Putamen (tissue), 1 donor: ENCODE measurements at regions not wholly inside any gene's neighbourhood (a gene's known extent, or its start where the extent isn't known, plus 50 kb on each side); places are given as distances from the start of the nearest gene placed in this dataset.
"Not testable (repeated sequence)": the region's sequence is repeated elsewhere in the genome, so short reads cannot be mapped to it uniquely, and the experiment has no call there.

ENCODE experiments used
- DNase-seq: peaks from one replicate; pipeline ENCODE4 v3.0.0-alpha.2; 2016; ENCODE audit warnings: low spot score

- DNase-seq: not testable (repeated sequence)
Measured at GRCh38 chr7:73175322-73175721, 89.5 kb upstream of the SPDYE9 start.

GRCh38 chr7:73170902-73171301 lies 85.1 kb upstream of the SPDYE9 start:
- DNase-seq: not testable (repeated sequence)

GRCh38 chr7:73170415-73170814 lies 84.6 kb upstream of the SPDYE9 start:
- DNase-seq: not testable (repeated sequence)

GRCh38 chr7:73166152-73166551 lies 80.3 kb upstream of the SPDYE9 start:
- DNase-seq: not testable (repeated sequence)

- DNase-seq: not testable (repeated sequence)
Measured at GRCh38 chr7:73162680-73163079, 76.8 kb upstream of the SPDYE9 start.

GRCh38 chr7:73161727-73162126 lies 75.9 kb upstream of the SPDYE9 start:
- DNase-seq: not testable (repeated sequence)

- DNase-seq: not testable (repeated sequence)
Measured at GRCh38 chr7:73157169-73157661, 71.4 kb upstream of the SPDYE9 start.

- not testable (repeated sequence) for DNase-seq
Measured at GRCh38 chr7:73156510-73157168, 70.8 kb upstream of the SPDYE9 start.

- not testable (repeated sequence) for DNase-seq
Measured at GRCh38 chr7:73154586-73155038, 68.8 kb upstream of the SPDYE9 start.

GRCh38 chr7:73153921-73154585 lies 68.2 kb upstream of the SPDYE9 start:
- DNase-seq: not testable (repeated sequence)

GRCh38 chr7:73148570-73148969 lies 62.7 kb upstream of the SPDYE9 start:
- not testable (repeated sequence) for DNase-seq

GRCh38 chr7:73147681-73148080 lies 61.8 kb upstream of the SPDYE9 start:
- DNase-seq: not testable (repeated sequence)

GRCh38 chr7:73143993-73144392 lies 58.2 kb upstream of the SPDYE9 start:
- not testable (repeated sequence) for DNase-seq

- not testable (repeated sequence) for DNase-seq
Measured at GRCh38 chr7:73137922-73138321, 52.1 kb upstream of the SPDYE9 start.
